ENCODE measurements at regions not wholly inside any gene's neighbourhood (a gene's known extent, or its start where the extent isn't known, plus 50 kb on each side); places are given as distances from the start of the nearest gene placed in this dataset.

- no peak overlapping the region for H3K56ac ChIP-seq (replicated peaks; ENCODE audit: insufficient read length, low read depth, low read length)
- H3K27ac ChIP-seq (ENCODE audit: low read depth, low read length), result no peak overlapping the region
- H3K23ac ChIP-seq (ENCODE audit: insufficient read length), result no peak overlapping the region
- H2BK20ac ChIP-seq (ENCODE audit: low read length), result no peak overlapping the region
- H3K27me3 ChIP-seq (replicated peaks in 1 of 4; ENCODE audit: control insufficient read depth in 3 of 4, extremely low read depth in 1 of 4, insufficient read depth in 3 of 4, low read length in 3 of 4), result no peaks in the 10 kb centered on the region
- FAIRE-seq (no peak), DNase-seq (ENCODE audit: low read depth in 1 of 2, low spot score in 2 of 2) (no peak)
- H3K9ac ChIP-seq (replicated peaks in 1 of 4; ENCODE audit: extremely low read depth in 1 of 4, low read depth in 3 of 4, low read length in 3 of 4), result no peak overlapping the region
- H4K8ac ChIP-seq (ENCODE audit: extremely low read depth, insufficient read depth, low read length), result no peak overlapping the region
- no peaks in the 10 kb centered on the region for H3K9me3 ChIP-seq (ENCODE audit: insufficient read depth in 2 of 2, low read depth in 1 of 2, low read length in 1 of 2)
- H4K20me1 ChIP-seq (replicated peaks in 1 of 2; ENCODE audit: control insufficient read depth in 1 of 2, insufficient read depth in 2 of 2, low read length in 2 of 2), result no peaks in the 10 kb centered on the region
- ChIA-PET CTCF (ENCODE audit: partially characterized antibody) (no interaction called here), POLR2A (ENCODE audit: partially characterized antibody) (no interaction called here)
- no peak overlapping the region for H2BK12ac ChIP-seq (ENCODE audit: low read depth, low read length)
- H2BK120ac ChIP-seq (replicated peaks; ENCODE audit: low read depth, low read length), result no peak overlapping the region
- WGBS, 2 experiments (ENCODE audit: extremely low coverage in 1 of 2, insufficient coverage in 1 of 2, insufficient read length in 1 of 2, insufficient replicate concordance in 2 of 2, low coverage in 1 of 2, low lambda C conversion rate in 2 of 2, missing lambda C conversion rate in 1 of 2), result 82% methylated on average over 5 of the region's 5 CpGs; no CpG with 5 or more reads in 1 of the 2 experiments
- no peak overlapping the region for H2BK5ac ChIP-seq (ENCODE audit: low read depth, low read length)
- H2BK15ac ChIP-seq (ENCODE audit: low read length), result no peak overlapping the region
- no peak overlapping the region for H3K4me2 ChIP-seq (ENCODE audit: insufficient read depth in 1 of 2, low read depth in 2 of 2, low read length in 2 of 2)
- H4K91ac ChIP-seq (replicated peaks; ENCODE audit: insufficient read length, low read length), result no peak overlapping the region
- H3K36me3 ChIP-seq (ENCODE audit: control insufficient read depth in 2 of 4, insufficient read depth in 4 of 4, low read length in 3 of 4), result no peaks in the 10 kb centered on the region
- H3K79me1 ChIP-seq (ENCODE audit: low read depth, low read length), result no peaks in the 10 kb centered on the region
- H3K18ac ChIP-seq (ENCODE audit: extremely low read depth, low read length), result no peak overlapping the region
- H4K5ac ChIP-seq (ENCODE audit: insufficient read length, low read depth, low read length), result no peak overlapping the region
- H2AFZ ChIP-seq (ENCODE audit: low read length), result no peak overlapping the region
- H3K14ac ChIP-seq (ENCODE audit: insufficient read length), result no peak overlapping the region
- no peaks in the 10 kb centered on the region for H3K23me2 ChIP-seq (ENCODE audit: low read depth, low read length)
- H2AK5ac ChIP-seq (ENCODE audit: low read depth, low read length), result no peak overlapping the region
- H3K79me2 ChIP-seq (ENCODE audit: control insufficient read depth in 1 of 2, insufficient read depth in 2 of 2, low read length in 2 of 2), result no peaks in the 10 kb centered on the region
- no peak overlapping the region for H3K4ac ChIP-seq (replicated peaks; ENCODE audit: insufficient read length, low read depth, low read length)
- no peak overlapping the region for H3K4me3 ChIP-seq (ENCODE audit: extremely low read depth in 1 of 4, insufficient read depth in 2 of 4, low read depth in 3 of 4, low read length in 4 of 4)
- H3K4me1 ChIP-seq (replicated peaks in 1 of 4; ENCODE audit: control insufficient read depth in 3 of 4, insufficient read depth in 4 of 4, low read length in 3 of 4), result no peaks in the 10 kb centered on the region; a peak in 1 of 7 replicates
- no peak for TF ChIP-seq SP1 (IDR thresholded peaks at IDR 0.05; ENCODE audit: low read depth, low read length)
- TF ChIP-seq NRF1 (IDR thresholded peaks at IDR 0.05; ENCODE audit: low read depth, low read length), result no peak
- TF ChIP-seq SP2 (IDR thresholded peaks at IDR 0.05; ENCODE audit: low read length), result no peak
- TF ChIP-seq, protein P1, sequence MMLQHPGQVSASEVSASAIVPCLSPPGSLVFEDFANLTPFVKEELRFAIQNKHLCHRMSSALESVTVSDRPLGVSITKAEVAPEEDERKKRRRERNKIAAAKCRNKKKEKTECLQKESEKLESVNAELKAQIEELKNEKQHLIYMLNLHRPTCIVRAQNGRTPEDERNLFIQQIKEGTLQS (IDR thresholded peaks at IDR 0.05; ENCODE audit: insufficient read depth, low read depth, low read length), result no peak
- TF ChIP-seq CTBP2 (IDR thresholded peaks at IDR 0.05; ENCODE audit: borderline replicate concordance, insufficient read depth, insufficient read length, low read length), result no peak
- no peak for TF ChIP-seq SUZ12 (IDR thresholded peaks at IDR 0.05; ENCODE audit: low read length)
- TF ChIP-seq FOSL1 (IDR thresholded peaks at IDR 0.05; ENCODE audit: insufficient read depth, low read depth, low read length), result no peak
- no peak for TF ChIP-seq HDAC2 (IDR thresholded peaks at IDR 0.05; ENCODE audit: borderline replicate concordance in 1 of 2, low read depth in 2 of 2, low read length in 2 of 2)
- no peak for TF ChIP-seq ATF2 (IDR thresholded peaks at IDR 0.05; ENCODE audit: low read length)
- no peak for TF ChIP-seq SIN3A (conservative IDR thresholded peaks at IDR 0.05 in 1 of 2, IDR thresholded peaks at IDR 0.05 in 1 of 2; ENCODE audit: low read depth in 1 of 2, low read length in 2 of 2)
- no peak for TF ChIP-seq RAD21 (IDR thresholded peaks at IDR 0.05 in 1 of 2, conservative IDR thresholded peaks at IDR 0.05 in 1 of 2; ENCODE audit: low read depth in 2 of 2, low read length in 2 of 2)
- no peak for TF ChIP-seq SIRT6 (IDR thresholded peaks at IDR 0.05; ENCODE audit: low read length)
Observed at GRCh38 chr17:77593081-77593480, 365.4 kb upstream of the TNRC6C start.
